ENCODE measurements at regions not wholly inside any gene's neighbourhood (a gene's known extent, or its start where the extent isn't known, plus 50 kb on each side); places are given as distances from the start of the nearest gene placed in this dataset.

DNA sequence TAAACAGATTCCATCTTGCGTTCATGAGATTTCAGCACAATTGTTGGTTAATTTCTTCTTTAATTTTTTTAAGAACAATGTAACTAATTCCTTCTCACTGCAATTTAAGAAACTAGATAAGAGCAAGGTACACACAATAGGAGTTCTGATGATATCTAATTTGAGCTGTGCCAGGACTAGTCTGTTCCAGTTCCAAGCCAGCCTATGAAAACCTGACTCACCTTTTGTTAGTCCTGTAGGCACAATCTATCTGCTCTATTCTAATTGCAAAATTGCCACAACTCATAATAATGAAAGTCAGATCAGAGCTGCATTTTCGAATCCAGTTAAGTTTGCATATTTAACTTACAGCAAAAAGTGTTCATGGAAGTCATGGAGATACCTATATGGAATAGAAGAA, 494.1 kb upstream of the TUSC1 start:
- POLR2A ChIA-PET (ENCODE audit: low non-redundant PET) = no interaction called here
- H3K36me3 ChIP-seq (ENCODE audit: insufficient read depth, low read length, poor library complexity, severe bottlenecking) = no peaks in the 10 kb centered on the region
- BruUV-seq (replicated peaks) = no TSS peak
- intact Hi-C loops (cut with micrococcal nuclease; ENCODE audit: unreplicated experiment) = no loop called here
- TF ChIP-seq CTCF (conservative IDR thresholded peaks at IDR 0.05; ENCODE audit: low read depth, low read length) = no peak
- TF ChIP-seq EZH2 (IDR thresholded peaks at IDR 0.05; ENCODE audit: borderline replicate concordance, low read depth, low read length, poor library complexity, severe bottlenecking) = no peak
- H3K4me3 ChIP-seq (ENCODE audit: low read depth, low read length, poor library complexity, severe bottlenecking) = no peak overlapping the region
- no peaks in the 10 kb centered on the region for H3K9me3 ChIP-seq (ENCODE audit: low read depth, low read length, poor library complexity, severe bottlenecking)
- DNase-seq (ENCODE audit: low spot score) = no peak
- no peak overlapping the region for H3K27ac ChIP-seq (ENCODE audit: low read depth, low read length, poor library complexity, severe bottlenecking)
- H3K27me3 ChIP-seq (replicated peaks; ENCODE audit: insufficient read depth, low read depth, low read length, poor library complexity) = no peaks in the 10 kb centered on the region
- CTCF ChIA-PET = no interaction called here
- no peaks in the 10 kb centered on the region for H3K4me1 ChIP-seq (ENCODE audit: insufficient read depth, low read length, poor library complexity, severe bottlenecking)

GRCh38 chr9:26171691-26172090, 493.4 kb upstream of the TUSC1 start:
- Histone ChIP-seq H3K36me3 (ENCODE audit: insufficient read depth, low read length, poor library complexity, severe bottlenecking) (no peaks in the 10 kb centered on the region), H3K27me3 (replicated peaks; ENCODE audit: insufficient read depth, low read depth, low read length, poor library complexity) (no peaks in the 10 kb centered on the region), H3K9me3 (ENCODE audit: low read depth, low read length, poor library complexity, severe bottlenecking) (no peaks in the 10 kb centered on the region), H3K27ac (ENCODE audit: low read depth, low read length, poor library complexity, severe bottlenecking) (no peak overlapping the region), H3K4me3 (ENCODE audit: low read depth, low read length, poor library complexity, severe bottlenecking) (no peak overlapping the region), H3K4me1 (ENCODE audit: insufficient read depth, low read length, poor library complexity, severe bottlenecking) (no peaks in the 10 kb centered on the region)
- ChIA-PET POLR2A (ENCODE audit: low non-redundant PET) (no interaction called here), CTCF (no interaction called here)
- no peak for TF ChIP-seq EZH2 (IDR thresholded peaks at IDR 0.05; ENCODE audit: borderline replicate concordance, low read depth, low read length, poor library complexity, severe bottlenecking)
- no peak for TF ChIP-seq CTCF (conservative IDR thresholded peaks at IDR 0.05; ENCODE audit: low read depth, low read length)
- intact Hi-C loops (cut with micrococcal nuclease; ENCODE audit: unreplicated experiment) = no loop called here
- DNase-seq (ENCODE audit: low spot score) = no peak
- BruUV-seq (replicated peaks) = no TSS peak

GRCh38 chr9:26170190-26170589, 491.9 kb upstream of the TUSC1 start:
- no peaks in the 10 kb centered on the region for H3K9me3 ChIP-seq (ENCODE audit: low read depth, low read length, poor library complexity, severe bottlenecking)
- ChIA-PET CTCF (no interaction called here), POLR2A (ENCODE audit: low non-redundant PET) (no interaction called here)
- no peak overlapping the region for H3K4me3 ChIP-seq (ENCODE audit: low read depth, low read length, poor library complexity, severe bottlenecking)
- DNase-seq (ENCODE audit: low spot score) = no peak
- TF ChIP-seq CTCF (conservative IDR thresholded peaks at IDR 0.05; ENCODE audit: low read depth, low read length) (no peak), EZH2 (IDR thresholded peaks at IDR 0.05; ENCODE audit: borderline replicate concordance, low read depth, low read length, poor library complexity, severe bottlenecking) (no peak)
- H3K4me1 ChIP-seq (ENCODE audit: insufficient read depth, low read length, poor library complexity, severe bottlenecking) = no peaks in the 10 kb centered on the region
- BruUV-seq (replicated peaks) = no TSS peak
- no peaks in the 10 kb centered on the region for H3K27me3 ChIP-seq (replicated peaks; ENCODE audit: insufficient read depth, low read depth, low read length, poor library complexity)
- intact Hi-C loops (cut with micrococcal nuclease; ENCODE audit: unreplicated experiment) = no loop called here
- no peaks in the 10 kb centered on the region for H3K36me3 ChIP-seq (ENCODE audit: insufficient read depth, low read length, poor library complexity, severe bottlenecking)
- H3K27ac ChIP-seq (ENCODE audit: low read depth, low read length, poor library complexity, severe bottlenecking) = no peak overlapping the region

All from A673 (cell line).